Ovary (tissue), 7 donors: ENCODE measurements at regions not wholly inside any gene's neighbourhood (a gene's known extent, or its start where the extent isn't known, plus 50 kb on each side); places are given as distances from the start of the nearest gene placed in this dataset.

Experiments
- DNase-seq, 5 donors: peaks; one replicate each; pipeline ENCODE4 v3.0.0-alpha.2; 2019 to 2020
- H3K27ac ChIP-seq, 2 donors: fragments of 200-600 bp; one replicate each; pipeline versions ENCODE4 v1.5.1 to v1.8.0; 2019 to 2022
- H3K27me3 ChIP-seq: fragments of 200-600 bp; one replicate; pipeline ENCODE4 v1.8.0; 2022
- H3K36me3 ChIP-seq: fragments of 200-600 bp; sonication (generic); one replicate; pipeline ENCODE4 v1.5.1; 2019
- H3K4me1 ChIP-seq: one replicate; pipeline ENCODE4 v1.8.1; 2013; ENCODE audit warnings: mild to moderate bottlenecking, moderate library complexity; ENCODE audit not compliant: insufficient read depth
- H3K4me3 ChIP-seq: fragments of 200-600 bp; sonication (generic); one replicate; pipeline ENCODE4 v1.5.1; 2017
- H3K9me3 ChIP-seq, 2 donors: fragments of 200-600 bp in 1 of 2; sonication (generic) in 1 of 2; one replicate each; pipeline versions ENCODE4 v1.5.1 to v1.8.1; 2013 to 2019; ENCODE audit warnings: mild to moderate bottlenecking in 1 of 2, moderate library complexity in 1 of 2
- EP300 ChIP-seq: sonication (generic); formaldehyde crosslinking; IDR thresholded peaks from one replicate; pipeline ENCODE4 v1.6.1; 2017; ENCODE audit warnings: antibody characterized with exemption
- POLR2A ChIP-seq: fragments of 450-650 bp; IDR thresholded peaks from one replicate; pipeline ENCODE4 v1.6.1; 2017; ENCODE audit warnings: antibody characterized with exemption, mild to moderate bottlenecking, moderate library complexity
- WGBS, 3 donors: extraction: QIAGEN DNeasy Blood & Tissue Kit in 1 of 3; methylation state at CpG; one replicate each; pipeline versions ENCODE4 v1.1.5 to v1.1.7; 2013 to 2017; 5-methylcytosine and 5-hydroxymethylcytosine counted together
- intact Hi-C, 4 donors: fragments of 100-400 bp; cut with DNase I; formaldehyde crosslinking; loops; one replicate each; pipeline versions ENCODE4 v1.11.0 to v1.15.1; 2022 to 2023
- TF ChIP-seq, protein P1 (sequence below), 3 donors: fragments of 450-650 bp in 2 of 3; fragments of 200-600 bp in 1 of 3; IDR thresholded peaks; one replicate each; pipeline versions ENCODE4 v1.5.1 to v1.8.0; 2016 to 2022; ENCODE audit warnings: antibody characterized with exemption in 3 of 3, mild to moderate bottlenecking in 1 of 3
- donor health status: DM: no; HTN: no; CAD: no; lungs with moderate emphysema.
- donor health status: DM: no; HTN: no; CAD: no.
- donor health status: Bipolar disorder and iron deficiency.
- donor health status: DM: no; HTN: no; CAD: no.
- donor health status: DM: yes; HTN: yes; CAD: no.

DNA sequence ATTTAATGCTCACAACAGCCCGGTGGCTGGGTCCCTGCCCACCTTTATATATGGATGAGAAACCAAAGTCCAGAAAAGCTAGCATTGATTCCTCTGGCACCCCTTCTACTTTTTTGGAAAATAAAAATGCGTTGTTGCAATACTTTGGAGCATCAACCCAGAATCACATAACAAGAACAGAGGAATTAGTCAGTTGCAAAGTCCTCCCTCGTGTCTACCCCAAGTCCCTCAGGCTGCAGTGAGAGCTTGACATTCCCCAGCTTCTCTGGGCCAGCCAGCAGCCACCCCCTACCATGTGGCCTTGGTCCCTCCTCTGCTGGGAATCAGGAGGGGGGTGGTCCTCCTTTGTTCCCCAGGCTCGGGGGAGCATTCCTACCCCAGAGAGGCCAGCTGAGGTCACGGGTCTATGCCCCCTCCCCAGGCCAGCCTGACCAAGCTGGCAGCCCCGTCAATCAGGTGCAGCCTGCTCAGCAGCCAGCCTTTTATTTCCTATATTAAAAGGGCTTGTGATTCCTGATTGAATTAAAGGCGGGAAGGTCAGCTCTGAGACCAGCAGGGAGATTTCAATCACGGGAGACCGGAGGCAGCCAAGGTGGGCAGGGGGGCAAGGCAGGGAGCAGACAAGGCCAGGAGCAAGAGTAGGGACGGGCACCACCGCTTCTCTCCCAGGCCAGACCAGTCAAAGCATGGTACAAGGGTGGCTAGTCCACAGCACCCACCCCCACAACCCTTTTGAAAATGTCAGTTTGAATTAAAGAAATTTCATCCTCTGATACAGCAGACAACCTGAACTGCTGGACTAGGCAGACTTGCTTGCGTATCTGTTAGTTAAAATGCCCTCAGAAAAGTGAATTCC is 158.9 kb downstream of the MRPL14 start:
- no peak overlapping the region for H3K4me3 ChIP-seq
- no peaks in the 10 kb centered on the region for H3K4me1 ChIP-seq
- H3K36me3 ChIP-seq: no peaks in the 10 kb centered on the region
- TF ChIP-seq EP300 (no peak), POLR2A (no peak)
- TF ChIP-seq, protein P1, sequence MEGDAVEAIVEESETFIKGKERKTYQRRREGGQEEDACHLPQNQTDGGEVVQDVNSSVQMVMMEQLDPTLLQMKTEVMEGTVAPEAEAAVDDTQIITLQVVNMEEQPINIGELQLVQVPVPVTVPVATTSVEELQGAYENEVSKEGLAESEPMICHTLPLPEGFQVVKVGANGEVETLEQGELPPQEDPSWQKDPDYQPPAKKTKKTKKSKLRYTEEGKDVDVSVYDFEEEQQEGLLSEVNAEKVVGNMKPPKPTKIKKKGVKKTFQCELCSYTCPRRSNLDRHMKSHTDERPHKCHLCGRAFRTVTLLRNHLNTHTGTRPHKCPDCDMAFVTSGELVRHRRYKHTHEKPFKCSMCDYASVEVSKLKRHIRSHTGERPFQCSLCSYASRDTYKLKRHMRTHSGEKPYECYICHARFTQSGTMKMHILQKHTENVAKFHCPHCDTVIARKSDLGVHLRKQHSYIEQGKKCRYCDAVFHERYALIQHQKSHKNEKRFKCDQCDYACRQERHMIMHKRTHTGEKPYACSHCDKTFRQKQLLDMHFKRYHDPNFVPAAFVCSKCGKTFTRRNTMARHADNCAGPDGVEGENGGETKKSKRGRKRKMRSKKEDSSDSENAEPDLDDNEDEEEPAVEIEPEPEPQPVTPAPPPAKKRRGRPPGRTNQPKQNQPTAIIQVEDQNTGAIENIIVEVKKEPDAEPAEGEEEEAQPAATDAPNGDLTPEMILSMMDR (IDR thresholded peaks at IDR 0.05): no peak
- intact Hi-C loops: no loop called here
- H3K27me3 ChIP-seq: no peaks in the 10 kb centered on the region
- no peaks in the 10 kb centered on the region for H3K9me3 ChIP-seq
- 82 to 89% (median 82%) methylated on average over 12 of the region's 12 CpGs for WGBS, 3 donors
- DNase-seq: no peak
- H3K27ac ChIP-seq: no peak overlapping the region

DNA sequence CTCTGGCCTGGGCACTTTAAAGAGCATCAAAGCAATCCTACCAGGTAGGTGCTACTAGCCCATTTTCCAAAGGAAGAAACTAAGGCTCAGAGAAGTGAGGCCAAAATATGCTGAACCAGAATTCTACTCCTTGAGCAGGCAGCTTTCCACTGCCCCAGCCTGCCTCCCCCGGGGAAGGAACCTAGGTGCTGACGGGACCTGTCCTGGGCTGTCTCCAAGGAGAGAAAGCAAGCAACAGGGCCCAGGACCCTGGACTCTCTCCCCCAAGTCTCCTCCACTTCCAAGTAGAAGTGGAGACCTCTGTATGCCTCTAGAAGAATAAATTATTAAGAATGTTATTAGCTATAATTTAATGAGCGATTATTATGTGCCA is 159.5 kb downstream of the MRPL14 start:
- no peaks in the 10 kb centered on the region for H3K27me3 ChIP-seq
- no peaks in the 10 kb centered on the region for H3K4me1 ChIP-seq
- TF ChIP-seq, protein P1 (IDR thresholded peaks at IDR 0.05): no peak
- TF ChIP-seq POLR2A: no peak
- TF ChIP-seq EP300: no peak
- no peak overlapping the region for H3K27ac ChIP-seq
- no peak overlapping the region for H3K4me3 ChIP-seq
- H3K9me3 ChIP-seq: no peaks in the 10 kb centered on the region
- 90 to 93% (median 92%) methylated on average over 3 of the region's 3 CpGs for WGBS, 3 donors
- no peaks in the 10 kb centered on the region for H3K36me3 ChIP-seq
- DNase-seq: no peak
- intact Hi-C loops: no loop called here

DNA sequence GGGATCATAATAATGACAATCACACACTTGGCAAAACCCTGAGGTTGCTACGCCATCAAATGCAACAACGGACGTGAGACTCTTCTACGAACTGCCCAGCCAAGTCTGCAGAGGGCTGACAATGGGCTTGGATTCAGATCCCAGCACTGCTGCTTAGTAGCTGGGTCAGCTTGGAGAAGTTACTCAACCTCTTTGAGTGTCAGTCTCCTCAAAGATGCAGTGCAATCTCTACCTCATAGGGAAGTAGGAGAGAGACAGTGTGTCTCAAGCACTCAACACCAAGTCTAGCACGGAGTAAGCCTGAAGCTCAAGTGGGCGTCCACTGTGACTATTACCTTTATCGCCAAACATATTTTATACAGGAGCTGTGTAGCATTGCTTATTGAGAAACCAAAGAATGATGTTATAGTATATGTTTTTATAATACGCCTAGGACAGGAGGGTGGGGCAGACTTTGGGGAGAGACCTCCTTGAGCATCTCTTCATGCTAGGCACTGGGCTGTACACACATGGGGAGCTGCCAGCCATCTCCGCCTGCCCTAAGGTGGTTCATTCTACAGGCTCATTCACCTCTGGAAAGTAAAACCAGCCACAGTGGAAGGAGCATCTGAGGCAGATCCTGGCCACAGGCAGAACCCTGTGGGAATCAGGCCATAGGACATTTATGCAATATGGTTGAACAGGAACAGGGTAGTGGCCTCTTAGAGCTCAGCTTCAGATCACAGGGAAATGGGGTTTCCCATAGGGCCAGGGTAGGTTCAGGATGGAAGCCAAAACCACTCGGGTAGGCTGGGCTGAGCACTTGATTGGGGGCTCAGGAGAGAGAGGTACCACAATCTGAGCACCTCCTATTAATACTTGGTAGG is 160.2 kb downstream of the MRPL14 start:
- H3K27me3 ChIP-seq: no peaks in the 10 kb centered on the region
- DNase-seq: no peak
- H3K36me3 ChIP-seq: no peaks in the 10 kb centered on the region
- TF ChIP-seq, protein P1 (IDR thresholded peaks at IDR 0.05): no peak
- no peak for TF ChIP-seq EP300
- TF ChIP-seq POLR2A: no peak
- 84 to 90% (median 89%) methylated on average over 10 of the region's 10 CpGs for WGBS, 3 donors
- intact Hi-C loops: no loop called here
- no peak overlapping the region for H3K4me3 ChIP-seq
- H3K4me1 ChIP-seq: no peaks in the 10 kb centered on the region
- no peaks in the 10 kb centered on the region for H3K9me3 ChIP-seq
- no peak overlapping the region for H3K27ac ChIP-seq

DNA sequence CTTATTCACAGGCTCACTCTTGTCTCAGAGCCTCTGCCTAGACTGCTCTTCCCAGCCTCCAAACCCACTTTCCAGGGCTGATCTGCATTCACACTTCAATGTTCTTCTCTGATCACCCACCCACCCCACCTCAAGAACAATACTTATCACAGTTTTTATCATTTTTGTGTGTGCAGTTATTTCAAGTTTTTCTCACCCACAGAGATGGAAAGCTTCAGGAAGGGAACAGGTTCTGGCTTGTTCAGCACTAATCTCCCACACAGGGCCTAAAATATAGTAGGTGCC is 160.9 kb downstream of the MRPL14 start:
- Histone ChIP-seq H3K4me3 (no peak overlapping the region), H3K9me3 (no peaks in the 10 kb centered on the region), H3K27ac (no peak overlapping the region), H3K27me3 (no peaks in the 10 kb centered on the region), H3K4me1 (no peaks in the 10 kb centered on the region), H3K36me3 (no peaks in the 10 kb centered on the region)
- intact Hi-C loops: no loop called here
- no peak for DNase-seq
- TF ChIP-seq EP300 (no peak), POLR2A (no peak)
- TF ChIP-seq, protein P1 (IDR thresholded peaks at IDR 0.05): no peak
